GM21381 (cell line): ENCODE measurements at regions not wholly inside any gene's neighbourhood (a gene's known extent, or its start where the extent isn't known, plus 50 kb on each side); places are given as distances from the start of the nearest gene placed in this dataset.
"Not testable (repeated sequence)": the region's sequence is repeated elsewhere in the genome, so short reads cannot be mapped to it uniquely, and the experiment has no call there.

Experiments
- ATAC-seq: cut with Tn5 transposase; IDR thresholded peaks from one replicate; pipeline ENCODE4 v1.9.1; 2021; ENCODE audit warnings: mild to moderate bottlenecking, moderate library complexity; ENCODE audit not compliant: unreplicated experiment

- no peak for ATAC-seq
Observed at GRCh38 chr5:42074353-42074752, 149.3 kb downstream of the FBXO4 start.

DNA sequence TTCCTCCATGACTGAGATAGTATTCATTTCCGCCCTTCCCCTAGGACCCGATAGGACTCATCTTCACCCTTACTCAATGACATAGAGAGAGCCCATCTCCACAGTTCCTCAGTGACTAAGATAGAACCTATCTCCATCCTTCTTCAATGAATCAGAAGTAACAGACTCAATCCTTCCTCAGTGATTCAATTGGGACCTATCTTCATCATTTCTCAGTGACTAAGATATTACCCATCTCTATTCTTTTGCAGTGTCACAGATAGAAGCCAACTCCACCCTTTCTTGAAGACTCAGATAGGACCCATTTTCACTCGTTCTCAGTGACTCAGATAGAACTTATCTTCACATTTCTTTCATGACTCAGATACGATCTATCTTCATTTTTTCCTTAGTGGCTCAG is 164.6 kb downstream of the FBXO4 start:
- ATAC-seq: no peak

GRCh38 chr5:42090162-42090561 is 165.1 kb downstream of the FBXO4 start:
- no peak for ATAC-seq

DNA sequence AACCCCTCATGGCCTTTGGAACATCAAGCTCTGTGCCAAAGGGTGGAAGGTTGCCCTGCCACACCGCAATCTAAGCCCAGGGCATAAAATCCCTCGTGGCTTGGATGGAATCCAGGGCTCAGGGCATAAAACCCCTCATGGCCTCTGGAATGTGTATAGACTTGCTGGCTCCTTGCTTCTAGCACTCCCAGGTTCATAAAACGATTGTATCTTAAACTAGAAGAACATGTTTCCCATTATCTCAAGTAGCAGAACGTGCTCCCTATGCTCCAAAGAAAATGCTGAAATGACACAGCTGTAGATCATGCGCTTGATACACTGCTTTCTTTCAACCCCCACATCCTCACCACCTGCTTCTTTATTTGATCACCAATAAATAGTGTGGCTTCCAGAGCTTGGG is 174.8 kb downstream of the FBXO4 start:
- not testable (repeated sequence) for ATAC-seq

GRCh38 chr5:42108468-42108867 is 183.4 kb downstream of the FBXO4 start:
- no peak for ATAC-seq

DNA sequence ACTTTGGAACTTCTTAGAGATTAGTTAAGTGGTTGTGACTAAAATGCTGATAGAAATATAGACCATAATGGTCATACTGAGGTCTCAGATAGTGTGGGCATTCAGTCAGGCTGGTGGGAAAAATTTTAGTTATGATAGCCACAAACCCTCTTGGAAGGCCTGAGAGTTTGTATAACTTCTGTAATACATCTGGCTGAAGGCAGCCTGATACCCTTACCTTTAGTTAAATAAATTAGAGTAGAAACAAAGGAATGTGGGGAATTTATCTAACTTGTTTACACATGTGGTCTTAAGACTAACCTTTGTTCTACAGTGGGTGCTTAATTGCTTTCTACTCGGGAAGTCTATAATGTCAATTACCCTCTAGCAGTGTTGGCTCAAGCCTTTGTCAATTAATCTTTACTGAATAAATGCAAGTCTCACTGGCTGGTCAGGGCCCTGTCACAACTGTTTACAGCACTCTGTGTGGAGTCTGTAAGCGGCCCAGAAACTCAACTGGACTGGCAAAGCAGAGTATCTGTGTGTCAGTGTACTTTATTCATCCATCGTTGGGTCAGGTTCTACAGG is 184.0 kb downstream of the FBXO4 start:
- no peak for ATAC-seq

- ATAC-seq: not testable (repeated sequence)
Observed at GRCh38 chr5:42115721-42116120, 190.6 kb downstream of the FBXO4 start.

DNA sequence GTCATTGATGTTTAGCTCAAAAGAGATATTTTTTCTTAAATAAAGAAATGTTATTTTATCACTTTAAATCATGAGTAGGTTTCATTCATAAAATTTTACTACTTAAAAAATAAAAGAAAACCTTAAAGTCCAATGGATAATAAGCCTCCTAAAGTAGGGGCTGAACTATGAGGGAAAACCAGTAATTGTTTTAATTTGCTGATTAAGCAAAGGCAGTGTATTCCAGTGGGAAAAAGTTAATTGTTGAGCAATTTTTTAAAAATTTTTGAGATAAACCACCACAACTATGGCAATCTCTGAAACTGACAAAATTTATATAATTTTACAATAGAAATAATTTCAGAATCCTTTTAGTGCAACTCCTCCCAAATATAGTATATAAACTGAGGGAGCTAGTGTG is 195.0 kb downstream of the FBXO4 start:
- ATAC-seq: no peak

DNA sequence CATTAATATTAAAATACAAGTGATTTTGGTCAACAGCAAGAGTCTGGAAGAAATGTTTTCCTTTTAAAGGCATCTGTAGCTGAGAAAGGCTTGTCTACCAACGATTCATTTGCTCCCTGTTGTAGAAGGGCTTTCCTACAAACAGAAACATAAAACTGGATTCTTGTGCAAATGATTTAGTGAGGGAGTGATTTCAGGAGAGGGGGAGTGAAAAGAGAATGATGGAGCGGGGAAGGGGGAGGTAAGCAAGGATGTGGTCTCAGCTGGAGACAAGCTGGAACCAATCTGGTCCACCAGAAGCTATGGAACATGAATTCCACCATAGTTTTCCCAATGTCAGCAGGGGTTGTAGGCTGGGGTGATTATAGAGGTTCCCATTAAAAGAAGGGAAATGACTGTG is 196.3 kb downstream of the FBXO4 start:
- no peak for ATAC-seq

GRCh38 chr5:42131081-42131480 is 206.0 kb downstream of the FBXO4 start:
- ATAC-seq: no peak

GRCh38 chr5:42143361-42143760 is 218.3 kb downstream of the FBXO4 start:
- no peak for ATAC-seq

DNA sequence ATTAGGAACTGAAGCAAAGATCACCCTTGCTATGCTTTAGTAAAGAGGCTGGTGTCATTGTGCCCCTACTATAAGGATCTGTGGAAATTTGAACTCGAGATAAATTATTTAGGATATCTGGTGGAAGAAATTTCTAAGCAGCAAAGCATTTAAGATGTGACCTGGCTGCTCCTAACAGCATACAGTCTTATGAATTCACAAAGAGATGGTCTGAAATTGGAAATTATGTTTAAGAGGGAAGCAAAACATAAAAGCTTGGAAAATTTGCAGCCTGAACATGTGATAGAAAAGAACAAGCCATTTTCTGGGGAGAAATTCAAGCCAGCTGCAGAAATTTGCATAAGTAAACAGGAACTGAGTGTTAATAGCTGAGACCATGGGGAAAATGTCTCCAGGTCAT is 223.7 kb downstream of the FBXO4 start:
- no peak for ATAC-seq

GRCh38 chr5:42157215-42157614 is 232.1 kb downstream of the FBXO4 start:
- ATAC-seq: no peak

DNA sequence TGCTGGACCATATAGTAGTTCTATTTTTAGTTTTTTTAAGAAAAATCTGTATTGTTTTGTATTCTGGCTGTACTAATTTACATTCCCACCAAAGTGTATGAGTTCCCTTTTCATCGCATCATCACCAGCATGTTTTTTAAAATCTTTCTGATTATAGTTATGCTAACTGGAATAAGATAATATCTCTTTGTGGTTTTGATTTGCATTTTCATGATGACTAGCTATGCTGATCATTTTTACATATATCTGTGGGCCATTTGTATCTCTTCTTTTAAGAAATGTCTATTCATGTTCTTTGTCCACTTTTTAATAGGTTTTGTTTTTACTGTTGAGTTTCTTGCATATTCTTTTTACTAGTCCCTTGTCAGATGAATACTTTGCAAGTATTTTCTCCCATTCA is 238.0 kb downstream of the FBXO4 start:
- no peak for ATAC-seq

GRCh38 chr5:42168091-42168670 is 243.1 kb downstream of the FBXO4 start:
- no peak for ATAC-seq

GRCh38 chr5:42176118-42176517 is 247.1 kb upstream of the GHR start:
- not testable (repeated sequence) for ATAC-seq

DNA sequence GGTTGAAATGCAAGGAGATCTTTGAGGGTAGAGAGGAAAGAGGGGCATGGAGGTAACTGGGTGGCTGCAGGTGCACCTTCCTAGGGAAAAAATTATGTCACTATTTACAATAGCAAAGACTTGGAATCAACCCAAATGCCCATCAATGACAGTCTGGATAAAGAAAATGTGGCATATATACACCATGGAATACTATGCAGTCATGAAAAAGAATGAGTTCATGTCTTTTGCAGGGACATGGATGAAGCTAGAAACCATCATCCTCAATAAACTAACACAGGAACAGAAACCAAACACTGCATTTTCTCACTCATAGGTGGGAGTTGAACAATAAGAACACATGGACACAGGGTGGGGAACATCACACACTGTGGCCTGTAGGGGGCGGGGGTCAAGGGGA is 243.4 kb upstream of the GHR start:
- ATAC-seq: not testable (repeated sequence)

GRCh38 chr5:42216904-42217303 is 206.3 kb upstream of the GHR start:
- no peak for ATAC-seq

GRCh38 chr5:42217791-42218190 is 205.4 kb upstream of the GHR start:
- no peak for ATAC-seq

DNA sequence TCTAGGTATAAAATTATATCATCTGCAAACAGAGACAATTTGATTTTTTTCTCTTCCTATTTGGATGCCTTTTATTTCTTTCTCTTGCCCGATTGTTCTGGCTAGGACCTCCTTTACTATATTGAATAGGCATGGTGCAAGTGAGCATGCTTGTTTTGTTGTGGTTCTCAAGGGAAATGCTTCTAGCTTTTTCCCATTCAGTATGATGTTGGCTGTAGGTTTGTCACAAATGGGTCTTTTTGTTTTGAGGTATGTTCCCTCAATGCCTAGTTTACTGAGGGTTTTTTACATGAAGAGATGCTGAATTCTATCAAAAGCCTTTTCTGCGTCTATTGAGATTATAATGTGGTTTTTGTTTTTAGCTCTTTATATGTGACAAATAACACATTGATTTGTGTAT is 198.2 kb upstream of the GHR start:
- no peak for ATAC-seq

DNA sequence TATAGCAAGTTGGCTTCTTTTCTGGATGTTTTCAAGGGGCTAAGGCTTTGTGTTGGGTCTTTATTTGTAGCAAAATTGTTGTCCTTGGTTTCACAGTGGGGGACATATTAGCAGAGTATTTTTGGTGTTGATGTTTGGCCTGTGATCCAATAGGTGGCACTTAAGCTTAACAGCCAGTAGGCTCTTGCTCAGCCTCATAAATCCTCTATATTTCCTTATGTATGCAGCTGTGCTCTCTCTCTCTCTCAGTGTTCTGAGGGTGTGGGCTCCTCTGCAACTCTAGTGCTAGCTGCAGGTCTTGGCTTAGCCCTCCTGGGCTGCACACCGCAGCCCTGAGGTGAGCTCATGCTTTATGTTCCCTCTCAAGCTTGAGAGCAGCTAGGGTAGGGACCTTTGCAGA is 195.0 kb upstream of the GHR start:
- no peak for ATAC-seq

DNA sequence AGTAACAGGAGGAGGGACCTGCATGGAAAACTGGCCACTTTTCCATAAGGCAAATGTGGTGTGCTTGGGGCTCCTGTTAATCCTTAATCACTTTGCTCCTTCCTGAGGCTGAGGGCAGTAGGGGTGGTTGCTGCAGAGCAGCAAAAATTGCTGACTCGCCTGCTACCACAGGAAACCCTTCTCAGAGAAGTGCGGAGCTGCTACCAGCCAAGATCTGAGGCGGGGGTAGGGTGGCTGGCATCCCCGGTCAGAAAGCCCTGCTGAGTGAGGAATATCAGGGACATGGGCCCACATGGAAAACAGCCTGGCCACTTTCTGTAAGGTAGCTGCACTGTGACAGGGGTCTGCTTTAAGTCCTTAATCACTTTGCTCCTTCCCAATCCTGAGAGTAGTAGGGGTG is 192.4 kb upstream of the GHR start:
- ATAC-seq: no peak

DNA sequence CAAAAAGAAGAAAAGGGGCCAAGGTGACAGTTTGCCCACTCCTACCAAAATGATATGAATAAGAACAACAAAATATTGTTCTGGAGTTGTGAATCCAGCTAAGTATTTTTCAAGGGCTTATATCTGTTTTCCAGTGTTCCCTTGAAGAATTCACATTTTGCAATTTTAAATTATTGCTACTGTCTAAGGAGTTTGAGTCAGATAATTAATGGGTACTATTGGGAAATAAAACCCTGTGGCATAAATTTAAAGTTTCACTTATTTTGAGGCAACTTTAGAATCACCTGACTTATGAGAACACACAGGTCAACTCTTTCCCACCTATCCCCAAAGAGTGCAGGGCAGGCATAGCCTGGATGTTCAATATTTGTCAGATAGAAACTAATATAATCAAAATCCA is 188.0 kb upstream of the GHR start:
- no peak for ATAC-seq
